Activated B cell treated with CpG ODN at 0.5 μM for 24 hours (primary cell): ENCODE measurements at regions not wholly inside any gene's neighbourhood (a gene's known extent, or its start where the extent isn't known, plus 50 kb on each side); places are given as distances from the start of the nearest gene placed in this dataset.

Source experiments
- ATAC-seq: fragments of 200-7000 bp; cut with Tn5 transposase; one replicate; pipeline ENCODE4 v1.10.0; 2021; ENCODE audit warnings: low read depth, mild to moderate bottlenecking, moderate library complexity
- CTCF ChIA-PET: fragments of 350-600 bp; sonication (Branson Sonifier 250); formaldehyde crosslinking; loops from one replicate; lab custom pipeline; 2021; ENCODE audit warnings: antibody characterized with exemption; lab: Charles Lee
- POLR2A ChIA-PET: fragments of 350-600 bp; sonication (Branson Sonifier 250); formaldehyde crosslinking; loops from one replicate; lab custom pipeline; 2021; ENCODE audit warnings: antibody characterized with exemption; lab: Charles Lee
- DNase-seq: peaks from one replicate; pipeline ENCODE4 v3.0.0; 2022
- H3K27ac Mint-ChIP-seq: one replicate; pipeline ENCODE4 v1.8.0; 2020; ENCODE audit warnings: mixed read lengths
- H3K27me3 Mint-ChIP-seq: one replicate; pipeline ENCODE4 v1.8.0; 2021; ENCODE audit warnings: mixed read lengths
- H3K36me3 Mint-ChIP-seq: one replicate; pipeline ENCODE4 v1.8.0; 2021; ENCODE audit warnings: low read depth, mixed read lengths
- H3K4me1 Mint-ChIP-seq: one replicate; pipeline ENCODE4 v1.8.0; 2021; ENCODE audit warnings: mixed read lengths
- H3K4me3 Mint-ChIP-seq: one replicate; pipeline ENCODE4 v1.8.0; 2020; ENCODE audit warnings: mild to moderate bottlenecking, mixed read lengths
- H3K9me3 Mint-ChIP-seq: one replicate; pipeline ENCODE4 v1.8.0; 2020; ENCODE audit warnings: mixed read lengths
- CTCF ChIP-seq: fragments of 200-600 bp; IDR thresholded peaks from one replicate; pipeline ENCODE4 v1.8.0; 2022; ENCODE audit warnings: antibody characterized with exemption, mild to moderate bottlenecking
- intact Hi-C: fragments of 100-400 bp; cut with micrococcal nuclease; formaldehyde crosslinking; loops from one replicate; pipeline ENCODE4 v1.15.1; 2024

GRCh38 chr13:64000321-64000720 lies 2584.7 kb upstream of the PCDH20 start:
- no peak for TF ChIP-seq CTCF
- Mint-ChIP-seq H3K4me1 (no peaks in the 10 kb centered on the region), H3K27me3 (no peaks in the 10 kb centered on the region), H3K4me3 (no peak overlapping the region), H3K36me3 (no peaks in the 10 kb centered on the region), H3K27ac (no peak overlapping the region), H3K9me3 (peaks cover 4% of the 10 kb centered on the region)
- intact Hi-C loops, result no loop called here
- DNase-seq, result no peak
- CTCF ChIA-PET, result no interaction called here
- no peak for ATAC-seq
- POLR2A ChIA-PET, result no interaction called here

- Mint-ChIP-seq H3K4me1 (no peaks in the 10 kb centered on the region), H3K36me3 (no peaks in the 10 kb centered on the region), H3K9me3 (peaks cover 4% of the 10 kb centered on the region), H3K27me3 (no peaks in the 10 kb centered on the region), H3K27ac (no peak overlapping the region), H3K4me3 (no peak overlapping the region)
- ATAC-seq, result no peak
- no peak for DNase-seq
- CTCF ChIA-PET, result no interaction called here
- intact Hi-C loops, result no loop called here
- no peak for TF ChIP-seq CTCF
- POLR2A ChIA-PET, result no interaction called here
Measured at GRCh38 chr13:63999614-64000305, 2584.1 kb upstream of the PCDH20 start.

- Mint-ChIP-seq H3K4me1 (no peaks in the 10 kb centered on the region), H3K36me3 (no peaks in the 10 kb centered on the region), H3K27ac (no peak overlapping the region), H3K4me3 (no peak overlapping the region), H3K9me3 (peaks cover 10% of the 10 kb centered on the region), H3K27me3 (no peaks in the 10 kb centered on the region)
- intact Hi-C loops, result no loop called here
- CTCF ChIA-PET, result no interaction called here
- POLR2A ChIA-PET, result no interaction called here
- DNase-seq, result no peak
- no peak for TF ChIP-seq CTCF
- no peak for ATAC-seq
Measured at GRCh38 chr13:63983366-63983765, 2567.7 kb upstream of the PCDH20 start.

- POLR2A ChIA-PET, result no interaction called here
- H3K27me3 Mint-ChIP-seq, result no peaks in the 10 kb centered on the region
- DNase-seq (no peak), ATAC-seq (no peak)
- H3K4me1 Mint-ChIP-seq, result no peaks in the 10 kb centered on the region
- no peak overlapping the region for H3K4me3 Mint-ChIP-seq
- CTCF ChIA-PET, result no interaction called here
- H3K36me3 Mint-ChIP-seq, result no peaks in the 10 kb centered on the region
- TF ChIP-seq CTCF, result no peak
- intact Hi-C loops, result no loop called here
- H3K27ac Mint-ChIP-seq, result no peak overlapping the region
- H3K9me3 Mint-ChIP-seq, result peaks cover 14% of the 10 kb centered on the region
Measured at GRCh38 chr13:63979951-63980350, 2564.3 kb upstream of the PCDH20 start.

- peaks cover 16% of the 10 kb centered on the region for H3K9me3 Mint-ChIP-seq
- CTCF ChIA-PET, result no interaction called here
Measured at GRCh38 chr13:63972328-63972727, 2556.7 kb upstream of the PCDH20 start.

More at GRCh38 chr13:63972328-63972727, 2556.7 kb upstream of the PCDH20 start:
- intact Hi-C loops, result no loop called here
- Mint-ChIP-seq H3K27me3 (no peaks in the 10 kb centered on the region), H3K4me1 (no peaks in the 10 kb centered on the region), H3K36me3 (no peaks in the 10 kb centered on the region), H3K27ac (no peak overlapping the region), H3K4me3 (no peak overlapping the region)
- POLR2A ChIA-PET, result no interaction called here
- no peak for TF ChIP-seq CTCF
- no peak for DNase-seq
- ATAC-seq, result no peak
